GM12873 (cell line): ENCODE measurements at regions not wholly inside any gene's neighbourhood (a gene's known extent, or its start where the extent isn't known, plus 50 kb on each side); places are given as distances from the start of the nearest gene placed in this dataset.

ENCODE experiments used
- TF ChIP-seq, protein P1 (sequence below): IDR thresholded peaks from 2 replicates; pipeline ENCODE4 v1.5.1; 2012; ENCODE audit warnings: low read depth, mild to moderate bottlenecking, moderate library complexity, low read length, control low read depth; ENCODE audit not compliant: insufficient read depth; ENCODE audit errors: missing control alignments

- TF ChIP-seq, protein P1, sequence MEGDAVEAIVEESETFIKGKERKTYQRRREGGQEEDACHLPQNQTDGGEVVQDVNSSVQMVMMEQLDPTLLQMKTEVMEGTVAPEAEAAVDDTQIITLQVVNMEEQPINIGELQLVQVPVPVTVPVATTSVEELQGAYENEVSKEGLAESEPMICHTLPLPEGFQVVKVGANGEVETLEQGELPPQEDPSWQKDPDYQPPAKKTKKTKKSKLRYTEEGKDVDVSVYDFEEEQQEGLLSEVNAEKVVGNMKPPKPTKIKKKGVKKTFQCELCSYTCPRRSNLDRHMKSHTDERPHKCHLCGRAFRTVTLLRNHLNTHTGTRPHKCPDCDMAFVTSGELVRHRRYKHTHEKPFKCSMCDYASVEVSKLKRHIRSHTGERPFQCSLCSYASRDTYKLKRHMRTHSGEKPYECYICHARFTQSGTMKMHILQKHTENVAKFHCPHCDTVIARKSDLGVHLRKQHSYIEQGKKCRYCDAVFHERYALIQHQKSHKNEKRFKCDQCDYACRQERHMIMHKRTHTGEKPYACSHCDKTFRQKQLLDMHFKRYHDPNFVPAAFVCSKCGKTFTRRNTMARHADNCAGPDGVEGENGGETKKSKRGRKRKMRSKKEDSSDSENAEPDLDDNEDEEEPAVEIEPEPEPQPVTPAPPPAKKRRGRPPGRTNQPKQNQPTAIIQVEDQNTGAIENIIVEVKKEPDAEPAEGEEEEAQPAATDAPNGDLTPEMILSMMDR, result no peak
Observed at GRCh38 chr10:112006831-112007230, 176.7 kb downstream of the GPAM start.

DNA sequence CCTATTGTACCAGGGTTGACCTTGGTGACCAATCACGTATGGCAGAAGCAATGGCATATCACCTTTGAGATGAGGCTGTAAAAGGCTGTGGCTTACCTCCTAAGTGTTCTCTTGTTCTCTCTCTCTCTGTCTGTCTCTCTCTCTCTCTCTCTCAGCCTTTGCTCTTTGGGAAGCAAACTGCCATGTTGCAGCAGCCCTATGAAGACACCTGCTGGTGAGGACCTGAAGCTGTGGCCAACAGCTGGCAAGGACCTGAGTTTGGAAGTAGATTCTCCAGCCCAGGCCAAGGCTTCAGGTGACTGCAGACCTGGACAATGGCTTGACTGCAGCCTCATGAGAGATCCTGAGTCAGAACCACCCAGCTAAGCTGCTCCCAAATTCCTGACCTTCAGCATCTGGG is 161.4 kb downstream of the GPAM start:
- TF ChIP-seq, protein P1, result peak; percentile 10

DNA sequence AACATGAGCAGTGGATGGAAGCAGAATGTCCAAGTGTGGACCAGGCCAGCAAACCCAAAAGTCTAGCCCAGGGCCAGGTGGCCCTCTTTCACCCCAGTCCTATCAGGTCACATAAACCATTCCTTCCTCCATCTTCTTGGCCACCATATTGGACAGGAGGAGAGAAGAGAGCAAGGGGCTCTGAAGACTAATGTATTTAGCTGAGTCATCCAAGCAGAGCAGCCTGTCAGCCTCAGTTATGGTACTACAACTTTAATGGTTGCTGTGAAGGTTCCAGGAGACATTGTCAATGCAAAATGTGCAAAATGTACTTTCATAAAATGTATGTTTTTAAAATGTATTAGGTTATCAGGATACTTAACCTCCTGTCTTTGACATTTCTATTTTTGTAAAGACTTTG is 159.5 kb downstream of the GPAM start:
- TF ChIP-seq, protein P1, result no peak

- TF ChIP-seq, protein P1, result no peak
Observed at GRCh38 chr10:112025228-112025627, 158.3 kb downstream of the GPAM start.

DNA sequence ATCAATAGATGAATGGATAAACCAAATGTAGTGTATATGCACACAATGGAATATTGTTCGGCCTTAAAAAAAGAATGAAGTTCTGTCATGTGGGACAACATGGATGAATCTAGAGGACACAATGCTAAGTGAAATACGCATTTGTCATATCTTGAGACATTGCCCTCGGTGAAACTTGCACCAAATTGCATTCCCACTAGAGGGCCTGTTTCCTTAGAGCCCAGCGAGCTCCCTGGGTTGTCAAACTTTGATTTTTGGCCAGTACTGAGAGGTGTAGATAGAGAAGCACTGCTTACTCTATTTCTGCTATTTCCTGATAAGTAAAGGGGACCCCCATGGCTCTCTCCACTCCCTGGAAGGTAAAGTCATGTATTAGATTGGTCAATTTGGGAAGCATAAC is 157.1 kb downstream of the GPAM start:
- TF ChIP-seq, protein P1, result peak; percentile 27

- TF ChIP-seq, protein P1, result no peak
Observed at GRCh38 chr10:112027731-112028280, 155.8 kb downstream of the GPAM start.

- TF ChIP-seq, protein P1, result no peak
Observed at GRCh38 chr10:112030431-112030830, 153.1 kb downstream of the GPAM start.
